ENCODE measurements at regions not wholly inside any gene's neighbourhood (a gene's known extent, or its start where the extent isn't known, plus 50 kb on each side); places are given as distances from the start of the nearest gene placed in this dataset.

DNA sequence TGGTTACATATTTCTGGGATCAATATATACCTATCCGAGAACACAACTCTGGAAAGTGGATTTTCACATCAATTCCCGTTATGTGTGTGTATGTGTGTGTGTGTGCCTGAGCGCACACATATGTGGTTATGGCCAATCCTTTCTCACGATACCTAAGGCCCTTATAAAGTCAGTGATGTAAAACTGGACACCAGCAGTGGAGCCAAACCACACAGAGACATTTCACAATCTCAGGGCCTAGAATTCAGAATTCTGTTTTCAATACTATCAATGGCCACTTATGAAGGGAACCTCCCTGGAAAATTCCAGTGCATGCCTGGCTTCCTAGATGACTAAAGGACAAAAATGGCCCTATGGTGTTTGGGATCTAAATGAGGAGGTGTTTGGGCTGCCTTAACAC lies 187.3 kb upstream of the UBL3 start:
- no peaks in the 10 kb centered on the region for H3K4me1 Mint-ChIP-seq (ENCODE audit: low read depth)
- Histone ChIP-seq H3K27ac (ENCODE audit: low read depth in 1 of 2, low read length in 2 of 2) (no peak overlapping the region), H3K36me3 (ENCODE audit: insufficient read depth, low read length) (no peaks in the 10 kb centered on the region), H3K4me1 (ENCODE audit: insufficient read depth, low read length) (no peaks in the 10 kb centered on the region), H3K9me3 (ENCODE audit: control insufficient read depth in 1 of 2, insufficient read depth in 1 of 2, low read length in 2 of 2) (no peaks in the 10 kb centered on the region), H3K4me3 (ENCODE audit: low read length) (no peak overlapping the region), H3K27me3 (ENCODE audit: control insufficient read depth in 1 of 2, insufficient read depth in 2 of 2, low read length in 2 of 2) (peaks cover 0 to 2% of the 10 kb centered on the region in 2 experiments)
- peaks cover 9% of the 10 kb centered on the region for H3K27me3 Mint-ChIP-seq
- H3K36me3 Mint-ChIP-seq (ENCODE audit: low read depth): no peaks in the 10 kb centered on the region
- intact Hi-C loops (cut with DNase I, micrococcal nuclease): loop anchor here in 1 of 2 experiments (5.0 kb wide), 1 partner anchor 100 kb away; no protein-coding TSS in a partner anchor
- CTCF ChIA-PET: no interaction called here
- DNase-seq (no peak), ATAC-seq (ENCODE audit: poor library complexity) (no peak)
- TF ChIP-seq, protein P1, sequence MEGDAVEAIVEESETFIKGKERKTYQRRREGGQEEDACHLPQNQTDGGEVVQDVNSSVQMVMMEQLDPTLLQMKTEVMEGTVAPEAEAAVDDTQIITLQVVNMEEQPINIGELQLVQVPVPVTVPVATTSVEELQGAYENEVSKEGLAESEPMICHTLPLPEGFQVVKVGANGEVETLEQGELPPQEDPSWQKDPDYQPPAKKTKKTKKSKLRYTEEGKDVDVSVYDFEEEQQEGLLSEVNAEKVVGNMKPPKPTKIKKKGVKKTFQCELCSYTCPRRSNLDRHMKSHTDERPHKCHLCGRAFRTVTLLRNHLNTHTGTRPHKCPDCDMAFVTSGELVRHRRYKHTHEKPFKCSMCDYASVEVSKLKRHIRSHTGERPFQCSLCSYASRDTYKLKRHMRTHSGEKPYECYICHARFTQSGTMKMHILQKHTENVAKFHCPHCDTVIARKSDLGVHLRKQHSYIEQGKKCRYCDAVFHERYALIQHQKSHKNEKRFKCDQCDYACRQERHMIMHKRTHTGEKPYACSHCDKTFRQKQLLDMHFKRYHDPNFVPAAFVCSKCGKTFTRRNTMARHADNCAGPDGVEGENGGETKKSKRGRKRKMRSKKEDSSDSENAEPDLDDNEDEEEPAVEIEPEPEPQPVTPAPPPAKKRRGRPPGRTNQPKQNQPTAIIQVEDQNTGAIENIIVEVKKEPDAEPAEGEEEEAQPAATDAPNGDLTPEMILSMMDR (IDR thresholded peaks at IDR 0.05): no peak
- H3K9me3 Mint-ChIP-seq: no peaks in the 10 kb centered on the region
- H3K27ac Mint-ChIP-seq: no peak overlapping the region
- POLR2A ChIA-PET: no interaction called here
- no peak overlapping the region for H3K4me3 Mint-ChIP-seq

DNA sequence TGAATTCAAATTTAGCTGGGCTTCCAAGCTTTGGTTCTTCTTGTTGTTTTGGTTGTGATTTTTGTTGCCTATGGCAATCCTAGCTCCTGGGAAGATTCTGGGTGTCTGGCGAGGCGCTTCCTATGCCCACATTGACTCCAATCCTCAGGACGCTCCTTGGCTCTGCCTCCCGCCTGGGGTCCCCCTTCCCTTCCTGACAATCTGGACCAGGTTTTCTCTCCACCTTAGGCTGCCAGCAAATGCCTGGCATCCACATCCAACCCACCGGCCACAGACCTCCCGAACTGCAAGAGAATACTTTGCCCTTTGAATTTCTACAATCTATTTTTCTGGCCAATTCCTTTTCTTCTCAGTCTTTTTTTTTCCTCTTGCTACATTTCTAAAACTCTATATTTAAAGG lies 186.9 kb upstream of the UBL3 start:
- no peaks in the 10 kb centered on the region for H3K4me1 Mint-ChIP-seq (ENCODE audit: low read depth)
- H3K4me1 ChIP-seq (ENCODE audit: insufficient read depth, low read length): no peaks in the 10 kb centered on the region
- ATAC-seq (ENCODE audit: poor library complexity) (no peak), DNase-seq (no peak)
- peaks cover 0 to 2% of the 10 kb centered on the region in 2 experiments for H3K27me3 ChIP-seq (ENCODE audit: control insufficient read depth in 1 of 2, insufficient read depth in 2 of 2, low read length in 2 of 2)
- no peak overlapping the region for H3K27ac Mint-ChIP-seq
- CTCF ChIA-PET: no interaction called here
- POLR2A ChIA-PET: no interaction called here
- no peaks in the 10 kb centered on the region for H3K9me3 Mint-ChIP-seq
- no peaks in the 10 kb centered on the region for H3K36me3 ChIP-seq (ENCODE audit: insufficient read depth, low read length)
- no peak overlapping the region for H3K27ac ChIP-seq (ENCODE audit: low read depth in 1 of 2, low read length in 2 of 2)
- no peak overlapping the region for H3K4me3 ChIP-seq (ENCODE audit: low read length)
- H3K9me3 ChIP-seq (ENCODE audit: control insufficient read depth in 1 of 2, insufficient read depth in 1 of 2, low read length in 2 of 2): no peaks in the 10 kb centered on the region
- H3K4me3 Mint-ChIP-seq: no peak overlapping the region
- H3K36me3 Mint-ChIP-seq (ENCODE audit: low read depth): no peaks in the 10 kb centered on the region
- intact Hi-C loops (cut with DNase I, micrococcal nuclease): loop anchor here in 1 of 2 experiments (5.0 kb wide), 1 partner anchor 100 kb away; no protein-coding TSS in a partner anchor
- H3K27me3 Mint-ChIP-seq: peaks cover 9% of the 10 kb centered on the region
- TF ChIP-seq, protein P1 (IDR thresholded peaks at IDR 0.05): no peak

DNA sequence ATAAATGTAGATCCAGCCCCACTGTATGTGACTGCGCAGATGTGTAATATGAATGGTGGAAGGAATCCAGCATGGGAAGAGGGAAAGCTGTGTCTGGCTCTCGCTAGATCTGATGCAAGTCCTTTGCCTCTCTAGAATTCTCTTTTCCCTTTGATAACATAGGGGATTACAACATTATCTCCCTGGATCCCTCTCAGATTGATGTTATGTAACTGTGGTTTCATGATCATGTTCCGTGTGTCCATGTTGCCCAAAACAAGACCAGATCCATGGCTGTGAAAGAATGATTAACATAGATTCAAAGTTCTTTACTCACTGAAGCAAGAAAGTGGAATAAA lies 184.0 kb upstream of the UBL3 start:
- H3K9me3 Mint-ChIP-seq: no peaks in the 10 kb centered on the region
- ChIA-PET POLR2A (interaction anchor here (1.3 kb wide), 1 partner anchor 20 kb away, joined by 4 read pairs; no protein-coding TSS in a partner anchor), CTCF (no interaction called here)
- no peak overlapping the region for H3K27ac Mint-ChIP-seq
- H3K27me3 Mint-ChIP-seq: peaks cover 2% of the 10 kb centered on the region
- no peaks in the 10 kb centered on the region for H3K4me1 Mint-ChIP-seq (ENCODE audit: low read depth)
- TF ChIP-seq, protein P1 (IDR thresholded peaks at IDR 0.05): no peak
- Histone ChIP-seq H3K27ac (ENCODE audit: low read depth in 1 of 2, low read length in 2 of 2) (no peak overlapping the region), H3K27me3 (ENCODE audit: control insufficient read depth in 1 of 2, insufficient read depth in 2 of 2, low read length in 2 of 2) (no peaks in the 10 kb centered on the region), H3K4me3 (ENCODE audit: low read length) (no peak overlapping the region), H3K9me3 (ENCODE audit: control insufficient read depth in 1 of 2, insufficient read depth in 1 of 2, low read length in 2 of 2) (no peaks in the 10 kb centered on the region), H3K36me3 (ENCODE audit: insufficient read depth, low read length) (no peaks in the 10 kb centered on the region), H3K4me1 (ENCODE audit: insufficient read depth, low read length) (no peaks in the 10 kb centered on the region)
- intact Hi-C loops (cut with DNase I, micrococcal nuclease): no loop called here
- no peaks in the 10 kb centered on the region for H3K36me3 Mint-ChIP-seq (ENCODE audit: low read depth)
- no peak overlapping the region for H3K4me3 Mint-ChIP-seq
- ATAC-seq (ENCODE audit: poor library complexity): no peak
- DNase-seq: no peak
